Neural cell (in vitro differentiated cells): ENCODE measurements at regions not wholly inside any gene's neighbourhood (a gene's known extent, or its start where the extent isn't known, plus 50 kb on each side); places are given as distances from the start of the nearest gene placed in this dataset.

Source experiments
- H2AFZ ChIP-seq: fragments of 200-600, 300-800 bp; sonication (generic), shearing (Covaris generic); 2 replicates; pipeline ENCODE4 v1.6.0; 2014; ENCODE audit warnings: low read depth, mild to moderate bottlenecking, antibody characterized with exemption, low read length, moderate library complexity
- H3F3A ChIP-seq: fragments of 200-600 bp; shearing (Covaris generic); 2 replicates; pipeline ENCODE4 v1.6.1; 2016; ENCODE audit warnings: mild to moderate bottlenecking, moderate library complexity, mixed read lengths, antibody characterized with exemption, low read length; ENCODE audit not compliant: insufficient read depth, poor library complexity, severe bottlenecking
- H3K27ac ChIP-seq: fragments of 200-600, 300-800 bp; sonication (generic), shearing (Covaris generic); 2 replicates; pipeline ENCODE4 v1.5.1; 2014; ENCODE audit warnings: mild to moderate bottlenecking, low read length, moderate library complexity
- H3K27me3 ChIP-seq: fragments of 300-800, 200-600 bp; sonication (generic), shearing (Covaris generic); 2 replicates; pipeline ENCODE4 v1.6.0; 2014; ENCODE audit warnings: mild to moderate bottlenecking, low read depth, low read length, moderate library complexity; ENCODE audit not compliant: insufficient read depth
- H3K36me3 ChIP-seq: fragments of 300-800, 200-600 bp; sonication (generic), shearing (Covaris generic); 2 replicates; pipeline ENCODE4 v1.5.1; 2014; ENCODE audit warnings: mild to moderate bottlenecking, antibody characterized with exemption, low read length, moderate library complexity; ENCODE audit not compliant: insufficient read depth
- H3K4me2 ChIP-seq: fragments of 300-800, 200-600 bp; sonication (generic), shearing (Covaris generic); 2 replicates; pipeline ENCODE4 v1.6.0; 2014; ENCODE audit warnings: mild to moderate bottlenecking, low read length
- H3K4me3 ChIP-seq: fragments of 300-800, 200-600 bp; sonication (generic), shearing (Covaris generic); 2 replicates; pipeline ENCODE4 v1.5.1; 2014; ENCODE audit warnings: mild to moderate bottlenecking, low read length, moderate library complexity
- H3K79me2 ChIP-seq: fragments of 200-600 bp; shearing (Covaris generic); replicated peaks from 2 replicates; pipeline ENCODE4 v1.6.0; 2014; ENCODE audit warnings: mild to moderate bottlenecking, low read length, moderate library complexity; ENCODE audit not compliant: insufficient read depth
- H3K9ac ChIP-seq: fragments of 300-800, 200-600 bp; sonication (generic), shearing (Covaris generic); 2 replicates; pipeline ENCODE4 v1.6.1; 2016; ENCODE audit warnings: mild to moderate bottlenecking, low read length, mixed read lengths
- H3K9me2 ChIP-seq: fragments of 200-600 bp; shearing (Covaris generic); 2 replicates; pipeline ENCODE4 v1.6.1; 2016; ENCODE audit warnings: mild to moderate bottlenecking, low read length, mixed read lengths; ENCODE audit not compliant: insufficient read depth
- H3K9me3 ChIP-seq: fragments of 200-600, 300-800 bp; sonication (generic), shearing (Covaris generic); 2 replicates; pipeline ENCODE4 v1.6.1; 2016; ENCODE audit warnings: mild to moderate bottlenecking, mixed run types, low read length, moderate library complexity, mixed read lengths
- H4K20me1 ChIP-seq: fragments of 200-600 bp; shearing (Covaris generic); 2 replicates; pipeline ENCODE4 v1.6.1; 2016; ENCODE audit warnings: mild to moderate bottlenecking, mixed run types; ENCODE audit not compliant: insufficient read depth
- EP300 ChIP-seq: fragments of 450-650 bp; conservative IDR thresholded peaks from 2 replicates; pipeline ENCODE4 v1.6.1; 2014; ENCODE audit warnings: antibody characterized with exemption, mild to moderate bottlenecking, moderate library complexity; ENCODE audit not compliant: poor library complexity, severe bottlenecking
- EZH2 ChIP-seq: fragments of 200-600, 300-800 bp; shearing (Covaris generic), sonication (generic); IDR thresholded peaks from 2 replicates; pipeline ENCODE4 v1.6.1; 2014; ENCODE audit warnings: antibody characterized with exemption, low read length, borderline replicate concordance, mild to moderate bottlenecking; ENCODE audit not compliant: insufficient read depth, poor library complexity, severe bottlenecking
- MXI1 ChIP-seq: fragments of 450-650 bp; conservative IDR thresholded peaks from 2 replicates; pipeline ENCODE4 v1.6.1; 2014; ENCODE audit warnings: antibody characterized with exemption, mild to moderate bottlenecking; ENCODE audit not compliant: poor library complexity, severe bottlenecking
- POLR2AphosphoS5 ChIP-seq: IDR thresholded peaks from 2 replicates; pipeline ENCODE4 v1.6.1; 2012
- RAD21 ChIP-seq: fragments of 450-650 bp; conservative IDR thresholded peaks from 2 replicates; pipeline ENCODE4 v1.6.1; 2014; ENCODE audit warnings: antibody characterized with exemption, mild to moderate bottlenecking, moderate library complexity
- SMC3 ChIP-seq: fragments of 450-650 bp; conservative IDR thresholded peaks from 2 replicates; pipeline ENCODE4 v1.6.1; 2014; ENCODE audit warnings: antibody characterized with exemption, mild to moderate bottlenecking, moderate library complexity; ENCODE audit not compliant: poor library complexity
- TAF1 ChIP-seq: IDR thresholded peaks from 2 replicates; pipeline ENCODE4 v1.6.1; 2012; ENCODE audit warnings: low read depth
- TF ChIP-seq, protein P1 (sequence below): IDR thresholded peaks from 2 replicates; pipeline ENCODE4 v1.6.1; 2012; ENCODE audit warnings: borderline replicate concordance
- TF ChIP-seq, protein P2 (sequence below): fragments of 450-650 bp; IDR thresholded peaks from 2 replicates; pipeline ENCODE4 v1.5.1; 2014; ENCODE audit warnings: antibody characterized with exemption, mild to moderate bottlenecking, moderate library complexity; ENCODE audit not compliant: poor library complexity, severe bottlenecking

DNA sequence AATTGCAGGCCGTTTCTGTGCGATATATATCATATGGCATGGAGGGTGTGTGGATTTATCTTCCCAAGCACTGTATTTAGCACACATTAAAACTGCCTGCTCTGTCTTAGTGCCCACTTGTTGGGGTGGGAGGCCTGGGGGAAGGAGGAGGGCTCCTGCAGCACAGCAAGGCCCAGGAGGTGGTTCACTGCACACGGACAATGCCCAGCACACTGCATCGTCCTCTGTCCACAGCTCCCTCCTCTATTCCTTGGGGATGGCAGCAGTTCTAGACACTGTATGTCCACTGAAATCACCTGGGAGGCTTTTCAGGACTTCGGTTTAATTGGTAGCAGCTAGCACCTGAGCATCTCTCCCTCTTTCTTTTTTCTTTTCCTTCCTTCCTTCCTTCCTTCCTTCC, 161.2 kb downstream of the KTN1 start:
- H3K9me2 ChIP-seq: no peaks in the 10 kb centered on the region
- no peak for TF ChIP-seq TAF1
- TF ChIP-seq, protein P1, sequence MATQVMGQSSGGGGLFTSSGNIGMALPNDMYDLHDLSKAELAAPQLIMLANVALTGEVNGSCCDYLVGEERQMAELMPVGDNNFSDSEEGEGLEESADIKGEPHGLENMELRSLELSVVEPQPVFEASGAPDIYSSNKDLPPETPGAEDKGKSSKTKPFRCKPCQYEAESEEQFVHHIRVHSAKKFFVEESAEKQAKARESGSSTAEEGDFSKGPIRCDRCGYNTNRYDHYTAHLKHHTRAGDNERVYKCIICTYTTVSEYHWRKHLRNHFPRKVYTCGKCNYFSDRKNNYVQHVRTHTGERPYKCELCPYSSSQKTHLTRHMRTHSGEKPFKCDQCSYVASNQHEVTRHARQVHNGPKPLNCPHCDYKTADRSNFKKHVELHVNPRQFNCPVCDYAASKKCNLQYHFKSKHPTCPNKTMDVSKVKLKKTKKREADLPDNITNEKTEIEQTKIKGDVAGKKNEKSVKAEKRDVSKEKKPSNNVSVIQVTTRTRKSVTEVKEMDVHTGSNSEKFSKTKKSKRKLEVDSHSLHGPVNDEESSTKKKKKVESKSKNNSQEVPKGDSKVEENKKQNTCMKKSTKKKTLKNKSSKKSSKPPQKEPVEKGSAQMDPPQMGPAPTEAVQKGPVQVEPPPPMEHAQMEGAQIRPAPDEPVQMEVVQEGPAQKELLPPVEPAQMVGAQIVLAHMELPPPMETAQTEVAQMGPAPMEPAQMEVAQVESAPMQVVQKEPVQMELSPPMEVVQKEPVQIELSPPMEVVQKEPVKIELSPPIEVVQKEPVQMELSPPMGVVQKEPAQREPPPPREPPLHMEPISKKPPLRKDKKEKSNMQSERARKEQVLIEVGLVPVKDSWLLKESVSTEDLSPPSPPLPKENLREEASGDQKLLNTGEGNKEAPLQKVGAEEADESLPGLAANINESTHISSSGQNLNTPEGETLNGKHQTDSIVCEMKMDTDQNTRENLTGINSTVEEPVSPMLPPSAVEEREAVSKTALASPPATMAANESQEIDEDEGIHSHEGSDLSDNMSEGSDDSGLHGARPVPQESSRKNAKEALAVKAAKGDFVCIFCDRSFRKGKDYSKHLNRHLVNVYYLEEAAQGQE: no peak
- TF ChIP-seq SMC3: no peak
- TF ChIP-seq POLR2AphosphoS5: no peak
- TF ChIP-seq EZH2: no peak
- no peak for TF ChIP-seq EP300
- TF ChIP-seq MXI1: no peak
- no peak for TF ChIP-seq RAD21
- TF ChIP-seq, protein P2, sequence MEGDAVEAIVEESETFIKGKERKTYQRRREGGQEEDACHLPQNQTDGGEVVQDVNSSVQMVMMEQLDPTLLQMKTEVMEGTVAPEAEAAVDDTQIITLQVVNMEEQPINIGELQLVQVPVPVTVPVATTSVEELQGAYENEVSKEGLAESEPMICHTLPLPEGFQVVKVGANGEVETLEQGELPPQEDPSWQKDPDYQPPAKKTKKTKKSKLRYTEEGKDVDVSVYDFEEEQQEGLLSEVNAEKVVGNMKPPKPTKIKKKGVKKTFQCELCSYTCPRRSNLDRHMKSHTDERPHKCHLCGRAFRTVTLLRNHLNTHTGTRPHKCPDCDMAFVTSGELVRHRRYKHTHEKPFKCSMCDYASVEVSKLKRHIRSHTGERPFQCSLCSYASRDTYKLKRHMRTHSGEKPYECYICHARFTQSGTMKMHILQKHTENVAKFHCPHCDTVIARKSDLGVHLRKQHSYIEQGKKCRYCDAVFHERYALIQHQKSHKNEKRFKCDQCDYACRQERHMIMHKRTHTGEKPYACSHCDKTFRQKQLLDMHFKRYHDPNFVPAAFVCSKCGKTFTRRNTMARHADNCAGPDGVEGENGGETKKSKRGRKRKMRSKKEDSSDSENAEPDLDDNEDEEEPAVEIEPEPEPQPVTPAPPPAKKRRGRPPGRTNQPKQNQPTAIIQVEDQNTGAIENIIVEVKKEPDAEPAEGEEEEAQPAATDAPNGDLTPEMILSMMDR: no peak

DNA sequence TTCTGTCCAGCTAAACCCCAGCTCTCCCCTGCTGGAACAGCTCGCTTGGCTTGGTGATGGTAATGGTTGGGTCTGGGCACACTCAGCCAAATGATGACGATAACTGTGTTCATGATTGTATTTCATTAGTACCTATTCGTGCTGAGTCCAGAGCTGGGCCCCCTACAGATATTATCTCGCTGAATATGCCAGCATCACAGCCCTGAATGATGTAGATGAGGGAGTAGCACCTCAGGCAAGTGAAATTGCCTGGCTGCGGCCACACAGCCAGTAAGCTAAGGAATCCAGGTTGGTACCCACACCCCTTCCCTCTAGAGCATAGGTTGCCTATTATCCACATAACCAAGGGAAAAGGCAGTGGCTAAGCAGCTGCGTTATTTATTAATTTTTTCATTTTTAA, 163.5 kb downstream of the KTN1 start:
- Histone ChIP-seq H4K20me1 (no peaks in the 10 kb centered on the region), H3K79me2 (no peaks in the 10 kb centered on the region), H3F3A (no peaks in the 10 kb centered on the region), H3K9ac (no peak overlapping the region), H3K4me3 (no peak overlapping the region), H3K36me3 (no peaks in the 10 kb centered on the region), H3K9me3 (no peaks in the 10 kb centered on the region), H3K27ac (no peak overlapping the region), H3K9me2 (no peaks in the 10 kb centered on the region), H3K4me2 (no peak overlapping the region), H3K27me3 (no peaks in the 10 kb centered on the region), H2AFZ (no peak overlapping the region)
- no peak for TF ChIP-seq EP300
- TF ChIP-seq, protein P1: no peak

More for the DNA sequence above, 161.2 kb downstream of the KTN1 start:
- Histone ChIP-seq H3K27ac (no peak overlapping the region), H3K79me2 (no peaks in the 10 kb centered on the region), H3K4me3 (no peak overlapping the region), H3K27me3 (no peaks in the 10 kb centered on the region), H4K20me1 (no peaks in the 10 kb centered on the region), H2AFZ (no peak overlapping the region), H3K36me3 (no peaks in the 10 kb centered on the region), H3K4me2 (no peak overlapping the region), H3F3A (no peaks in the 10 kb centered on the region), H3K9me3 (no peaks in the 10 kb centered on the region), H3K9ac (no peak overlapping the region)
